Posterior vena cava (tissue), 2 donors: ENCODE measurements at regions not wholly inside any gene's neighbourhood (a gene's known extent, or its start where the extent isn't known, plus 50 kb on each side); places are given as distances from the start of the nearest gene placed in this dataset.

Source experiments
- DNase-seq: peaks from one replicate; pipeline ENCODE4 v3.0.0-alpha.2; 2020; ENCODE audit warnings: low spot score
- intact Hi-C, 2 donors: fragments of 100-400 bp; cut with DNase I; formaldehyde crosslinking; loops; one replicate each; pipeline versions ENCODE4 v1.14.1 to v1.14.2; 2022 to 2023
- donor health status: DM: yes; HTN: yes; CAD: no.
- donor health status: DM: yes; HTN: yes; CAD: no.

DNA sequence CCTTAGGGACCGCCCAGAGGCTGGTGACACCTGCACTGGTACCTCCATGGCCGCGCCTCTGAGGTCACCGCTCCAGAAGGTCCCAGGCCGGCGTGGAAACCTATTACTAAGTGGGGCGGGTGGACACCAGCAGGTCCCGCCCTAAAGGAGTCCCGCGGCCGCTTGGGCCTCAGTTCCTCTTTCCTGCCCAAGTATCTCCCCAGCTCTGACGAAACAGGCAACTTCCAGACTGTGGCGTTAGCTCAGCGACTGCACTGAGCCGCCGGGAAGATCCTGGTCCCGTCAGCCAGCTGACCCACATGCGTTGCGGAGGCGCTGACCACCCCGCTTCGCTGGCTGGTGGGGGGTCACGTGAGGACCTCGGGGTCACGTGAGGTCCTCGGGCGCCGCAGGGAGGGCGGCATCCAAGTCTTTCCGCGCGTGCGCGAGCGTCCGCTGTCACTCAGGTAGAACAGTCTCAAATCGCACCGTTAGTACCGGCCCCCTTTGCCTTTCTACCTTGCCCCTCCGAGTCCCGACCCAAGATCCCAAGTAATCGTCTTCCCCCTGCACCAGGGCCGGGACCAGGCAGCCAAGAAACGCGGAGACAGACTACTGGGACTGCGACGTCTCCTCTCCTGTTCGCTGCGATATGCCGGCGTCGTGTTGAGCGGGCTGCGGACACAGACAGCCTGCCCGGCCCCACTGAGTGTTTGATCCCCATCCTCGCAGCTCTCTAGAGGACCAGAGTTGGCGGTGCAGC is 53.7 kb upstream of the KDM4C start:
- peak; percentile 96 for DNase-seq
- intact Hi-C loops: no loop called here

DNA sequence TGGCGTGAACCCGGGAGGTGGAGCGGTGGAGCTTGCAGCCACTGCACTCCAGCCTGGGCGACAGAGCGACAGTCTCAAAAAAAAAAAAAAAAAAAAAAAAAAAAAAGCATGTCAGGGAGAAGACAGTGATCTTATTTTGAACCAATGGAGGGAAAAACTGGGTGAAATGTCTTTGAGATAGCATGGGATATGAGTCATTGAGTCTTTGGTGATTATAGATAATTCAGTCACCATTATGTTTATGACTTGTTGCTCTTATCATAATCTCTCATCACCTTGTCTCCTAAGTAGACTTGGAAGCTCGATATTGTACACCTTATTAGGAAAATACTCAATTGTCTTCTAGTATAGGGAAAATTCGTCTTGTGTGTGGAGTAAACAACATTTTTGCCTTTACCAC is 55.1 kb upstream of the KDM4C start:
- DNase-seq: no peak
- intact Hi-C loops: no loop called here

DNA sequence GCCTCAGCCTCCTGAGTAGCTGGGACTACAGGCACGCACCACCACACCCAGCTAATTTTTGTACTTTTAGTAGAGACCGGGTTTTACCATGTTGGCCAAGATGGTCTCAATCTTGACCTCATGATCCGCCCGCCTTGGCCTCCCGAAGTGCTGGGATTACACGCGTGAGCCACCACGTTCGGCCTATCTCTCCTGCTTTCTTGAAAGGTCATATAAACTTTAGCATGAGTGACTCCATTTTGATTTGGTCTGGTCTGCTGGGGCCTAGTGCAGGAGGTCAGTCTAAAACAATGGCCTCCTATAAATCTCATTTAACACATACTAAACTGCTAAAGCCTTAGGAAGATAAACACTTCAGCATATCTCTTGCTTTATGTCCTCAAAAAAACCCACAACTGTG is 50.6 kb upstream of the GLDC start:
- no peak for DNase-seq
- intact Hi-C loops: no loop called here

DNA sequence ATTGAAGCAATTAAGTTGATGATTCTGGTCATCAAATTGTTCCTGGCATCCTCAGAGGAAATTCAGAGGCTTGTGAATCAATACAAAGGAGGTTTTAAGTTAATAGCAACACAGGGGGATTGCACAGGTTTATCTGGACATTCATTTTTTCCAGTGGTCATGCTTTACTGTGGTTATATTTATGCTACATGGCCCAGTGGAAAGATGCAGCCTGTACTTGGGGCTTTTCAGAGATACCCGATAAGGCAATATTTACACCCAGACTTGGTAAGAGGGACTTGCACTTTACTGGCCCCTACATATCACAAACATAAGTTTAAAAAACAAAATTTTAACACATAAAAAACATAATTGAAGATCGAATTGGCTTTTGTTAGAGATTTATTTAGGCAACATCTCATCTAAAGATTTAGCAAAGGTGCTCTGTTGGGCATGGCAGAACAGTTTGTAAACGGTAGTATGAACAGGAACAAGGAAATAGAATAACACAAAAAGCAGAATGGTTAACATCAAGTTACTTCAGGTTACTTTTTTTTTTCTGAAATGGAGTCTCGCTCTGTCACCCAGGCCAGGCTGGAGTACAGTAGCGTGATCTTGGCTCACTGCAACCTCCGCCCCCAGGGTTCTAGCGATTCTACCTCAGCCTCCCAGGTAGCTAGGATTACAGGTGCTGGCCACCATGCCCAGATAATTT is 49.7 kb upstream of the GLDC start:
- DNase-seq: no peak
- intact Hi-C loops: no loop called here
